Fibroblast of skin of abdomen (primary cell): ENCODE measurements at regions not wholly inside any gene's neighbourhood (a gene's known extent, or its start where the extent isn't known, plus 50 kb on each side); places are given as distances from the start of the nearest gene placed in this dataset.
A peak's percentile ranks its signal among the peaks of the same experiment; 100 is the strongest.

Experiments
- DNase-seq: peaks from one replicate; pipeline ENCODE4 v3.0.0-alpha.2; 2013

DNA sequence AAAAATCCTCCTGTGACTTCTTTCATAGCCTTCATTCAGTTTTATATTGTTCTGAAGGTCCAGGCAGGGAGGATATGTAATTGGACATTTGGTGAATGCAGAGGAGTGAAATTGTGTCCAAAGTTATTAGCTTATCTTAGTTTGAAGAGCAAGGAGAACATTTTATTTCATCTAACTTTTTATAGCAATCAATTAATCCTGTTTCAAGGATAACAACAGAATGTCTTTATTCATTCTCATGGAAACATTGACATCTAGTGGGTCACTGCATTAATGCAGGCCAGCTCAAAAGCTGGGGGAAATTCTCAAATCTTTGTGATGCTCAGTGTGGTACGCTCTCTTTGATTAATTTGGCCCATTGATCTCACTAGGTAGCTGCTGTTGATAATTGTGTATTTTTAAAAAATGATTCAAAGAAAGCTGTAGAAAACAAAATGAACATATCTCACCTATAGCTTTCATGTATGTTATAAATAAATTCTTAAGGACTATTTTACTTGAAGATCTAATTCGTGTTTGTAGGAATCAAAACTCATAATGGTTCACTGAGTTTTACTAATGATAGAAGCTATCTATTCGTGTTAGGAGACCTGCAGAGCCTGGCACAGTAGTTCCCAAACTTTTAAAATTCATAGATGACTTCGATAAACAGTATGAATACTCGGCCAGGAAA, 150.8 kb upstream of the KCNMB2 start:
- peak; percentile 46 for DNase-seq

DNA sequence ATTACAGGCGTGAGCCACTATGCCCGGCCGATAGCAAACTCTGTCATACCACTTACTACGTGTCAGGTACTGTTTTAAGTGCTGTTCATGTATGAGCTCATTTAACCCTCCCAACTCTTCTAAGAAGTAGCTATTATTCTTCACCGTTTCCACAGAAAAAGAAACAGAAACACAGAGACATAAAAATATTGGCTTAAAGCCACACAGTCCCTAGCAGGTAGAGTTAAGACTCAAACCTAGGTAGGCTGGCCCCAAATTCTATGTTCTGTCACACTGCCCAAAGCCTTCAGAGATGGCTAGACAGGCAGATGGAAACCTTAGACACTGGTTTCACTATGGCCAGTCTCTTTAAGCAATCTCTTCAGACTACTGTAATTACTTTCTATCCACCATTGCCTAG, 149.8 kb upstream of the KCNMB2 start:
- no peak for DNase-seq

DNA sequence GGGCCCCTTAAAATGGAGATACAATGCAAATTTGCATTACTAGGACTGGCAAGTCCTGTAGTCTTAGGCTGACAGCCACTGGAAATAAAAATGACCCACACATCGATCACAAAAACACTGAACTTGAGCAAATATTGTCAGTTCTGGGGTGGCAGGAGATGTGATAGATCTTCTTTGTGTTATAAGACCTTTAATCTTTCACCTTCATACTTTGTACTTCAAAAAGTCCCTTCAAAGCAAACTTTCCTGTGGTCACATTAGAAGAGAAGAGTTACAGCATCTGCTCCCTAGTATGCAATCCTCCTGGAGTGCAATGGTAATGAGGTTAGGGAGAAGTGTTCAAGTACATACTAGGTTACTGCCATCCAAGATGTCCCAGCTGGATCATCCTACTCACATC, 149.4 kb upstream of the KCNMB2 start:
- no peak for DNase-seq

DNA sequence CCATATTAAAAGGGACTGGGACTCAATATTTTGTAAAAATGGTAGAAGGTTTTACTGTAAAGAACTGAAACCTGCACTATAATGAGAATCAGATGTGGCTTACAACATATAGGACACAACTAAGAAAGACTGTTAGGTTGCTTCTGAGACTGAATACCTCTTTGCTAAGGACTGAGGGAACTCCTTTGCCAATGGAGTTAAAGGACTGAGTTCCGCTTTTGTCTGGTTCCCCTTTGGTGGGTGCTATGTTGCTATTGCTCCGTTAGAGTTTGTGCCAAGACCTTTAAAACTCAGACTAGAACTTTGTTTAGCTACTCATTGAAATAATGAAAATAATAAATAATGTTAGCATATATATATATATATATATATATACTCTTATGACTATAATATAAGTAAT, 147.8 kb upstream of the KCNMB2 start:
- DNase-seq: no peak

DNA sequence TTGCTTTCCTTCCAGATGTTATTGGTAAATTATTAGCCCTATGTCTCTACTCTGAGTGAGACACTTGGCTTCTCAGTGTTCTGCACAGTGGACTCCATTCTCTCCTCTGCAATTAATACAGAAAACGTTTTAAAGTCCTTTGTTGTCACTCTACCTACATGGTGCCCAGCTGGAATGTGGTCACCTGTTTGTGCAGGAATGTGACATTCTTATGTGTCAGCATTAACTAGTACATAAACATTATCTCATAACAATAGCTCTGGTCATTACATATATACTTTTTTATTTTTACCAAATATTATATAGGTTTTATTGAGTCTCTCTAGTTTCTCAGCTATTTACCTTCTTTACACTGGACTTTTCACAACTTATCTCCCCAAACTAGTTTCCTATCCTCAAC, 147.0 kb upstream of the KCNMB2 start:
- DNase-seq: no peak

DNA sequence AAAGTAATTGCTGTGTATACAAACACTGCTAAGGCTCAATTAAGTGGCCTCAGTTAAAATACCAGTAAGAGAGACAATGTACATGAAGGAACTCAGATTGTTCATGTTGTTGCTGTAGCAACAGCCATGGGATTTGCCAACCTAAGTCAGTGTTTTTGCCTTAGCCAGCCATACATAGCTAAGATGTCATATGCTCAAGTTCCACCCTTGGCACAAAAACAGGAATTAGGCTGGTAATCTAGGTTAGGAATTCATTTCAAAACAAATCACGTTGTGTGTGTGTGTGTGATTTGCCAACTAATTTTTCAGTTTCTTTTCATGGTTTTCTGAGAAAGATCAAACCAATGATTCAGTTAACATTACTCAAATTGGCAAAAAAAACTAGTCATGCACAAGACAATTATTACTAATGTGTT, 143.7 kb upstream of the KCNMB2 start:
- peak; percentile 74 for DNase-seq

DNA sequence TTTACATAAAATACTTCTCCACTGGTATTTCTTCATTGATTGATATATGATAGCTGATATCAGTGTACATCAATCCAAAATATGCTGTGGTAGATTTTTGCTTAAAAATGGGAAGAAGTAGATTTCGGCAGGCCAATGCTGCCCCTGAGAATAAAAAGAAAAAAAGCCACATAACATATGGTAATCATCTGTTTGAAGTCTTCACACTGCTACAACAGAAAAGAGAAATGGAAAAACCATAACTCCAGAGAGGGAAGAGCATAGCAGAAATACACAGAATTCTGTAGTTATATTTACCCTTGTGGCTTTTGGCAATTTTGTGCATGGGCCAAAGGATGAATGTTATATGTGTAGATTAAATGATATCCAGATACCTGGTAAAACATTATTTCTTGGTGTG, 143.1 kb upstream of the KCNMB2 start:
- peak; percentile 92 for DNase-seq

DNA sequence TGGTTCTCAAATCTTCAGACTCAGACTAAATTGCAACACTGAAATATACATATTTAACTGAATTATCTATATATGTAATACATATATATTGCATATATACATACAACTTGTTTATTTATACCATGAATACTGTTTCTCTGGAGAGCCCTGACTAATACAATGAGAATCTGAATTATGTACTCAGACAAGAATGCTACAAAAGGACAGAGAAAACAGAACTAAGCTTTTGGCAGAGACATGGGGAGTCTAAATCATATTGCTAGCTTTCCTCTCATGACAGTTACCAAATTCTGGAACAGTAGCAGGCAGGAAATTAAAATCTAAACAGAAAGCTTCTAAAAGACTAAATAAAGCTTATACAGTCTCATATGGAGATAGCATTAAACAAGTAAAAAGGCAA, 142.4 kb upstream of the KCNMB2 start:
- peak; percentile 94 for DNase-seq

DNA sequence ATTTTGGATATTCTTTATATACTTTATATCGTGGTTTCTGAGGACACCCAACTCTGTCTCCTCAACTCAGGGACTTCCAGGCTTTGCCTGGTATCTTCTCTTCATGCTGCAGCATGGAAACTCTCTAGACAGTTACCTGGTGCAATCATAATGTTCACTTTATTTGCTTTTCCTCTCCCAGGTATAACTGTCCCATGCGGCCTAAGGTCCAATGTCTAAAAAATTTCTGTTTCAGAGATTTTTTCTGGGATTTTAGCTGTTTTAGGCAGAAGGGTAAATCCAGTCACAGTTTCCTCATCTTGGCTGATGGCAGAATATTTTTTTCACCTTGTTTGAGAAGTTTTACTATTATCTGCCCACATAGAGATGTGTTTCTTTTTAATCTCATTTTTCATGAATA, 139.9 kb upstream of the KCNMB2 start:
- DNase-seq: no peak

DNA sequence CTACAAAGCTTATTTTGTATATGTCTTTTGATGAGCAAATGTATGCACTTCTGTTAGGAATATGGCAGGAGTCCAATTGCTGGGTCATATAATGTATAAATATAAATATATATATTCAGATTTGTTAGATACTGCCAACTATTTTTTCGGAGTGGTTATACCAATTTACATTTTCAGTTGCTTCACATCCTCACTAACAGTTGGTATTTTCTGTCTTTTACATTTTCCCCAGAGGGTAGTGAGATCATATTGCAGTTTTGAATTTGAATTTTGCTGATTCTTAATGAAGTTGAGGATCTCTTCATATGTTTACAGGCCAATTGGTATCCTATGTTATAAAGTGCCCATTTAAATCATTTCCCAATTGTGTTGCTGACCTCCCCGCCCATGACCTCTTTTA, 139.0 kb upstream of the KCNMB2 start:
- DNase-seq: no peak

DNA sequence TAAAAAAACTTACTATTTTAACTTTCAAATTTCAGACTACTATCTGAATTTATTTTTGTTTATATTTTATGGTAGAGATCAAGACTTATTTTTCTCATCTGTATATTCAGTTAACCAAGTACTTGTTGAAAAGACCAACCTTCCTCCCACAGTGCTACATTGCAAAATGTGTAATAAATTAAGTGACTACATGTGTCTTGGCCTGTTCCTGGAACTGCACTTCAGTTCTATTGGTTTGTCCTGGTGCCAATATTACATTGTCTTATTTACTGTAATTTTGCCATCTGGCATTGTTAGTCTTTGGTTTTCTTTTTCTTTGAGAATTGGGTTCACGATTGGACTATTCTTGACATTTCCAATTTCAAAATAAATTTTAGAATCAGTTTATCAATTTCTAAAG, 138.4 kb upstream of the KCNMB2 start:
- peak; percentile 42 for DNase-seq

DNA sequence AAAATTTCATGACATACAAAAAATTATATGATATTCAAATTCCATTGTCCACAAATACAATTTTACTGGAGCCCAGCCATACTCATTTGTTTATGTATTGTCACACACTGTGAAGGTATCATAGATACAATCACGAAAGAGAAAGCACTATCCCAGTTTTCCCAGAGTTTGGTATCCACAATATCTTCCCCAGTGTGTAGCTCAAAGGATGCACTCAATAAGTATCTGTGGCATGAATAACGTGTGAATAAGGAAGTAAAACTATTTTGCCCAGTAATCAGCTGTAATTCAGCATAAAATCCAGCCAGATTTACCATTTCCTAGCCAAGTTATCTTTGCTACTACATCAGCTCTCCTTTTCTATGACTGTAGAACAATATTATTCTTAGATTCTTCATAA, 131.3 kb upstream of the KCNMB2 start:
- no peak for DNase-seq

DNA sequence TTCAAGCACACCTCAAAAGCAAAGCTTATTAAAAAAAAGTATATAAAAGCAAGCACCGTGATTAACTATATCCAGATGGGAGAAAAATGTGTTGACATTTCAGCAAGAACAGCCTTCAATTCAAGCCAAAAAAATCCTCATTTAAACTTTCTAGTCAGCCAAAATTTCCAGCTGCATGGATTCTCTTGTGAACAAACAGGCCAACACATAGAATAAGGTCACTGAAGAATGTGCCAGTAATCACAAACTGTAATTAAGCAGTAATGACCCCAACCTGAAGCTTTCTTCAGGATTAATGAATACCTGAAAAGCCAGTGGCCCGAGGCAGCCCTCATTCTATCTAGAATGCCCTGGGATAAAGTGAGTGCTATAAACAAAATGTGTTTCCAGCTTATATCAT, 130.7 kb upstream of the KCNMB2 start:
- DNase-seq: peak; percentile 82

DNA sequence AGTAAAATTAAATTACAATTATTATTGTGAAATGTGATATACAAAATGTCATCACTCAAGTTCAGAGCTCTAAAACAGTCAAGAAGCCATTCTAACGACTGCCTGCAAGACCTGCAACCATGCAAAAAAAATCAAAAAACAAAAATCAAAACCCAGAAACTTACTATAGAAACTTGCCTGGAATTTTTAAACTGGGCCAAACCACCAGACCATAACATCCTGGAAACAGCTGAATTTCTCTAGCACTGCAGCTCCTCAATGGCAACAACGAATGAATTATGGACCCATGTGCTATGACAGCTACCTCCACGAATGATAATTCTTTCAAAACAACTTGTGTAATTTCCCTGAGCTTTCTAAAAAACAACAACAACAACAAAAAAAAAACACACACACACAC, 130.0 kb upstream of the KCNMB2 start:
- DNase-seq: peak; percentile 85

DNA sequence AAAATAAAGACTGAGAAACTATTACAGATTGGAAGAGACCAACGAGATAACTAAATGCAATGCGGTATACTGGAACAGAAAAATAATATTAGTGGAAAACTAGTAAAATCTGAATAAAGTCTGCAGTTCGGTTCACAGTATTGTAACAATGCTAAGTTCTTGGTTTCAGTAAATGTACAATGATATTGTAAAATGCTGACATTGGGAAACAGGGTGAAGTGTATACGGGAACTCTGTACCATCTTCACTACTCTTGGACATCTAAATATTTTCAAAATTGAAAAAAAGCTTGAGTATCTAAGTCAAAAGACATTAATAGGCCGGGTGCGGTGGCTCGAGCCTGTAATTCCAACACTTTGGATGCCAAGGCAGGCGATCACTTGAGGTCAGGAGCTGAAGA, 120.9 kb upstream of the KCNMB2 start:
- no peak for DNase-seq

DNA sequence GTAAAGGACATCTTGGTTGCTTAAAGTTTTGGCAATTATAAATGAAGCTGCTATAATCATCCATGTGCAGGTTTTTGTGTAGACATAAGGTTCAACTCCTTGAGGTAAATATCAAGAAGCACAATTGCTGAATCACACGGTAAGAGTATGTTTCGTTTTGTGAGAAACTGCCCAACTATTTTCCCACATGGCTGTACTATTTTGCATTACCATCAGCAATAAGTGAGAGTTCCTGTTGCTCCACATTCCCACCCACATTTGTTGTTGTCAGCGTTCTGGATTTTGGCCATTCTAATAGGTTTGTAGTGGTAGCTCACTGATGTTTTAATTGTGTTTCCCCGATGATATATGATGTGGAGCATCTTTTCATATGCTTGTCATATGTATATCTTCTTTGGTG, 118.5 kb upstream of the KCNMB2 start:
- DNase-seq: no peak

DNA sequence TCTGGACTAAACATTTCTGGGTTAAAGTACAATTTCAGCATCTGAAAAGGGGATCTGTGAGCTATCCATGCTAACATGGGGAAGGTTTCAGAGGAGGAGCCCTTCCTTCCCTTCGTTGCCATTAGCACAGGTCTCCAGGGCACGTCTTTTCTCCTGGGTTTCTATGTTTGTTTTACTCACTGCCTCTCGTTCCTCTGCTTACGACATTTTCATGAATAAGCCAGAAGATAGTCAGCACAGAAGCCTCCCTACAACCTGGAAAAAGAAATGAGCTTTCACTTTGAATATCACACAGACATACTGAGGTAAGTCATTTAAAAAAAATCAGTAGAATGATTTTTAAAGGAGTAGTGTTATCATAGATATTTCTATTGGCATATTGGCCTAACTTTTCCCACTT, 117.2 kb upstream of the KCNMB2 start:
- no peak for DNase-seq

DNA sequence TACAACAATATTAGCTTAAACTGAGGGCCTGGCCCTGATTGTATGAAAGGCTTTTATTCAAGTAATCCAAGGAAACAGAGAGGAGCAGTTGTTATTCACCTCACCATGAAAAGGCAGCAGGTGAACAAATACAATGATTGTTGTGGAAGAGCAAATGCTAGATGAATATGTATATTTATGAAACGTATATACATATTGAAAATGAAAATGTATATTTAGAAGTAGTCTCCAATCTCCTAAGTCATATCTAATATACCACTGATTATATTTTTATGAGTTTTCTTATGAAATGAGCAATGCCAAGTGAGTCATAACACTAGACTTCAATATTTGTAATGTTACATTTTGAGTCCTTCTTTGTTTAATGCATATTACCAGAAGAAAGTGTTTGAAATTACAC, 116.2 kb upstream of the KCNMB2 start:
- no peak for DNase-seq

DNA sequence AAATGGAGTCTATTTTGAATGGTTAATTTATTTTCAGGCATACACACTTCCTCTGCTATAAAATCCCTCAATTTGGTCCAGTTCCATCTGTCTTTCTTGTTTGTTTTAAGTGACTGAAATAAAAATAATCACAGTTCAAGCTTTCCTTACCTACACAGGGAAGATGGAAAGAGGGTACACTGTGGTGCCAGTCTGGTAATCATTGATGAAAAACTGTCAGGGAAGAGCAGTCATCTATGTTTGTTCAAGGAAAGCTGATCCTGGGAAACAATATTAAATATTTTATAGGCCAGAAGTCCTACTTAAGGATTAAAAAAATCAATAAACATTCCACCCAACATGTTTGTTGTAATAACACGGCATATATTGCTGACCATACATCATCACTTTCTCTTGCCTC, 115.2 kb upstream of the KCNMB2 start:
- no peak for DNase-seq

DNA sequence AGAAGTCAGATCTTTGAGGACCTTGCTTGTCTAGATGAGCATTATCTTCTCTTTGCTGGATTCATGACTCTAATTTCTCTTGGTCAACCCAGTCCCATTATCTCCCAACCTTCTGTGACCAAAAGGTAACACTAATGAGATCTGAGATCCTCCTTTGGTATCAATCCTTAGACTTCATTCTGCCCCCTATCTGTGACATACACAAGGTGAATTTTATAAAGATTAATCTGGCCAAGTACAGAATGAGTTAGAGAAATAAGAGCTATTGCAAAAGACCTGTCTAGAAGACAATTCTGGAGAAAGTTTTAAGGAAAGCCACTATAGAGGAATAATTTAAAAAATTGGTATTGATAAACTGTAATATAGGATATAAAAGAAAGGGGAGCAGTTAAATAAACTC, 113.8 kb upstream of the KCNMB2 start:
- no peak for DNase-seq

DNA sequence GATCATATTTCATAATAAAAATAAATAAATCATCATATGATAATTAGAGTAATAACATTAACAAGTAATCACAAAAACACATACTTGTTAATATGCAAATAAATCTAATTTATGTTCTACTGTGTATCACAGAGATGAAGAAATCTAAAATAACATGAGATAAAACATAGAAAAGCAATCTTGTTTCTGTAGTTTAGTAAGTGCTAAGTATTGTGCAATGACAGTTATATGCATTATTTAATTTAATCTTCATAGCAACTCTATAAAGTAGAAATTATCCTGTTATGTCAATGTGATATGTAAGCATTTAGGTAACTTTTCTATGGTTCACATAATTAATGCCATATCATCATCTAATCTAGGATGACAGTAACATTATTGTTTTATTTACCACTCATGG, 108.2 kb upstream of the KCNMB2 start:
- DNase-seq: no peak

DNA sequence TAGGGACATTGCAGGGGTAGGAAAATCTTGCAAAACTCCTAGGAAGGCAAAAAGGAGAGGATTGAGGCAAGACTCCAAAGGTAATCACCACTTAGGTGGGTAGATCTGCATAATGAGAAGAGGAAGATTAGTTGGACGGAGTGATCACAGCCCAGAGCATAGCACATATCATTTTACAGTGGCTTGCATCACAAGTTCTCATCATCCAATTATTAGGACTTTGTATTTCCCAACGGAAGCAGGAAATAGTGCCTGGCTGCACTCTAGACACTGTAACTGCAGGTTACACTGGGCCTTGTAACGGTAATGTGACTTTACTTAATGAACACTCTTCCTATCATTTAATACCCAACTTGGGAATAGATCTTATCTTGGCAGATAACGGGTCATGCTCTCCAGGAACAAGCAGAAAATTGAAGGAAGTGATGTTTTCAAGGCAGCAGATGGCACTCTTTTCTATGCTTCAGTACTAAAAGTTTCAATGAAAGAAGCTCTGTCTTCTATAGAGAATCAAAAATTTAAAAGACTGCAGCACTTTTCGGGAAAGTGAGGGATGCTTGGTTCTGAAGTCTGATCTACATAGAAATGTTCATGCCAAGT, 101.9 kb upstream of the KCNMB2 start:
- no peak for DNase-seq

DNA sequence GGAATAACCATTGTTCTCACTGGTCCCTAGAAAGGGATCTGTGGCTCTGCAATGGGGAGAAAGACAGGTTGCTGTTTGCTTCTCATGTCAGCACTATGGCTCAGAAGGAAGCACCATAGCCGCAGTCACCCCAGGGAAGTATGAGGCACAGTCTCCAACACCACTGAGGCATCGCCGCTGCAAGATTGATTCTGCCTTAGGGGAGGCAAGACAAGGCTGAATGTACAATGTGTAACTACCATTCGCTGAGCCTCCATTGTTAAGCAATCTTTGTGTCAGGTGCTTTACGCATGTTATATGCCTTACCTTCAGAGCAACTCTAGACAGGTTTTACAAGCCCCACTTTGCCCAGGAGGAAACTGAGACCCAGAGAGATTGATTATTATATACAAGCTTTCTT, 100.7 kb upstream of the KCNMB2 start:
- DNase-seq: no peak

DNA sequence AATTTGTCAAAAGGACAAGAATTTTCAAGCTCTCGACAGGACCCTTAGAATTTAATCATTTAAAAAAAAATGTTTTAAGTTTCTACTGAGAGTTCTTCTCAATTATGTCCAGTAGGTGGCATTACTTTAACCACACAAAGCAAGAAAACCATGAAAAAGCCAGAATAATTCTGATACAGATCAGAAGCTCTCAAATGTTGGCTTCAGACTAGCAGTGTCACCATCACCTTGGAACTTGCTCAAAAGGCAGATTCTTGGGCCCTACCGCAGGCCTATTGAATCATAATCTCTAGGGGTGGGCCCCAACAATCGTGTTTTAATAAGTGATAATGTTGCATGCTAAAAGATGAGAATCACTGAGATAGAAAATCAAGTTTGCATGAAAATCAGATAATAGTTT, 99.5 kb upstream of the KCNMB2 start:
- peak; percentile 58 for DNase-seq

DNA sequence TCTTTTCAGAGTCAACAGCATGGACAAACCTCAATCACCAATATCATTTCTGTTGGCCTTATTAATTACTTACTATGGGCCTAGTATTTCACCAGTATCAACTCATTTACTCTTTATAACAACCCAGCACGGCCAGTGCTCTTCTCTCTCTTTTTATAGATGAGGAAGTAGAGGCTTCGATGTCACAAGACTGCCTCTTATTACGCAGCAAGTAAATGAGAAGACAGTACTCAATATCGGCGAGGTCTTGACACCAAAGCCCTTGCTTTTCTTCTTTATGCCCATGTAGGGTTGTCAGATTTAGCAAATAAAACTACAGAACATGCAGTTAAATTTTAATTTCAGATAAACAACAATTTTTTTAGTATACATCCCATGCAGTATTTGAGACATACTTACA, 99.0 kb upstream of the KCNMB2 start:
- no peak for DNase-seq
